ENCODE measurements at regions not wholly inside any gene's neighbourhood (a gene's known extent, or its start where the extent isn't known, plus 50 kb on each side); places are given as distances from the start of the nearest gene placed in this dataset.
A peak's percentile ranks its signal among the peaks of the same experiment; 100 is the strongest.

DNA sequence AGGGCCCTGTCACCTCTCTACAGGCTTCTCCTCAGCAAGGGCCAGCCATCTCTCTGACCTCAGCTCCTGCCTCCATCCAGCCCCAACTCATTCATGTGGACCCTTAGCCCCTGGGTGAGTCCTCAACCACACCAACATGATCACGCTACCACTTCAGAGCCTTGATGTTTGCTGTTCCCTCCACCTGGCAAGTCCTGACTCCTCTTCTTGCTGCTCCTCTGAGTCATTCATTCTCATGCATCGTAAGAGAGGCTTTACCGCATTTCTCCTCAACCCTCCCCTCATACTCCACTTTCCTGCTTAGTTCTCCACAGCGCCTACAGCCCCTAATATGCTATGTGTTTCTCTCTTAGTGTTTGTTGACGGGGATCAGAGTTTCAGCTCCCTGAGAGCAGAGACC is 99.9 kb downstream of the C17orf67 start:
- DNase-seq (ENCODE audit: insufficient read length, low spot score), result no peak

DNA sequence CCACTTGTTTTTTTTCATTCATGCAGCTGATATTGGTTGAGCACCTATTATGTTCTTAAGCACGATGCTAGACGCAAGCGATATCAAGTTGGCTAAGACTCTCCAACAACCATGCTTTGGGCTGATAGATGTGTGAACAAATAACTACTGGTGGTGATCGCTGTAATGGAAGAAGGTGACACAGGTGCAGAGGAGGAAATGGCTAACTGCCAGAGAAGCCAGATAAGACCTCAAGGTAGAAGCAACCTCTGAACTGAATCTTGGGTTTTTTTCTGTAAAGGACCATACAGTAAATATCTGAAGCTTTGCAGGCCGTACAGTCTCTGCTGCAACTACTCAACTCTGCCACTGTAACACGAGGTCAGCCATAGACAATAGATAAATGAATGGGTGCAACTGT is 97.9 kb downstream of the C17orf67 start:
- DNase-seq (ENCODE audit: insufficient read length, low spot score) (no peak), FAIRE-seq (peak; percentile 66)

More for the DNA sequence above, 99.9 kb downstream of the C17orf67 start:
- FAIRE-seq, result no peak

DNA sequence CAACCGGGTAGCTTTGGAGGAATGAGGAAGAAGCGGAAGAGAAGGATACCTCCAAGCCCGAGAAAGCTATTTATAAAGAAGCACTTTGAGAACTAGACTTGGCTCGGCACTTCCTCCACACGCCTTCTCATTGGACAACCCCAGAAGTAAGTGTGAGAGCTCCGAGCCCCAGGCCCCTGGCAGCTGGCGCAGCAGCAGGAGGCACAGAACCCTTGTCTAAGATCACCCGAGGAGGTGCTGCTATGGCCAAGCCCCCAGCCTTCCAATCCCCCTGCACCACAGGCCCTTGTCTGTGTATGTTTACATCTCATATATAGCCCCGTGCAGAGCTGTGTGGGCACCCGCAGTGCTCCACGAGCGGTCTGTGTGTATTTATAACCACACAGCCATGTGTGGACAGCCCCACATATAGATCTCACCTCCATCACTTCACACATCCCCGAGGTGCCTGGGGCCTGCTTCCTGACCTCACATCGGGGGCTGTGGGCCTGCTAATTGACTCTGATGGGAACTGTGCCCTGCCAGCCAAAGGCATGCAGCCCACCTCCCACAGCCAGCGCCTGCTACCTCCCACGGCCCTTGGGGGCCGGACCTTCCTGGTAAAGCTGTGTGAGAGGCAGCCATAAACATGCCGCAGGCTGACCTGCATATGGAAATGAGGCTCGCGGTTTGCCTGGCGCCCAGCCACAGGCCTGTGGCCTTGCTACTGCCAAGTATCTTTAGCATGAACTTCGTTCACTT is 96.1 kb downstream of the C17orf67 start:
- FAIRE-seq (peak; percentile 31), DNase-seq (ENCODE audit: insufficient read length, low spot score) (no peak)

DNA sequence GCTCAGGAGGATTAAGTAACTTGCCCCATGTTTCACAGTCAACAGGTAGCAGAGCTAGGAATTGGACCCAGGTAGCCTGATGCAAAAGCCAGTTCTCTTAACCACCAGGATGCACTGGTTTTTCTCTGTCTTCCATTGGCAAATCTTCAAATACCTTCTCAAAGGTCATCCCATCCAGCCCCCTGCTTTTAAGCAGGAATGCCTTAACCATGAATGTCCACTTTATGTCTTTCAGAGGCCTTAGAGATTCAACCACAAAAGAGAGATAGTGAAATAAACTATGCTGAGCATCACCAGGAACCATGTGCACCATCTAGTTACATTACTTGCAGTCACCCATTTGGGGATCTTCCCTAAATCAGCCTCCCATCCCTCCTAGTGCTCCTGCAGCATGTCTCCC is 94.3 kb downstream of the C17orf67 start:
- no peak for FAIRE-seq
- DNase-seq (ENCODE audit: insufficient read length, low spot score), result no peak

DNA sequence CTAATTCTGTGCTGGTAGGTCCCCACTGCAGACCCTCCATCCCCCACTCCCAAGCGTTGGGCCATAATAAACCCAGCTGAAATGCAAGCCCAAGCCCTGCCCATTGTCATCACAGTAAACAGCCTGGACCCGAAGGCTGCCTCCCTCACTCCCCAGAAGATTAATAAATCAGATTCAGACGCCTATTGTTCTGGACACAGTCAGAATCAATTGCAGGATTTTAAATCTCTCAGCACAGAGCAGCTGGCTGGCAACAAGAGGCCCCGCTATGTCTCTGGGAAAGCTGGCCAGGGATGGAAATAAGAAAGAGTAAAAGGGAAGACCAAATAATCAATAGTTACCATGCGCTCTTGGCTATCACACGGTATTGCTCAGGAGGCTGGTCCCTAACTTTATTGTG is 93.9 kb downstream of the C17orf67 start:
- FAIRE-seq, result no peak
- DNase-seq (ENCODE audit: insufficient read length, low spot score), result no peak

DNA sequence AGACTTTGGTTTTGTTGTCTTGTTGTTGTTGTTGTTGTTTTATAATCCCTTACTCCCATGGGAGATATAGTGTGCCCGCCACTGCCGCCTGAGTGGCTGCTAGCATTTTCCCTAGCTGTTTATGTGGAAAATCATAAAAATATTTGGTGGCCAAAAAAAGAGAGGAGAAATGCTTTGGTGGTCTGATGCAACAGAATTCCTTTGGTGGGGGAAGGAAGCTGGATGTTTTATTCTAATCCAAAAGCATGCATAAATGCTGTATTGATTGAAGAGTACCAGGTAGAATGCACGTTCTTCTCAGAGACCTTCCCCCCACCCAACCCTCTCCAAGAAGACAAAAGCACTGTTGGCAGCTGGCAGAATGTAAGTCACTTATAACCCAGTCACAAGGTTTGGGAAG is 93.2 kb downstream of the C17orf67 start:
- FAIRE-seq (peak; percentile 26), DNase-seq (ENCODE audit: insufficient read length, low spot score) (no peak)
